ENCODE measurements at regions not wholly inside any gene's neighbourhood (a gene's known extent, or its start where the extent isn't known, plus 50 kb on each side); places are given as distances from the start of the nearest gene placed in this dataset.

DNA sequence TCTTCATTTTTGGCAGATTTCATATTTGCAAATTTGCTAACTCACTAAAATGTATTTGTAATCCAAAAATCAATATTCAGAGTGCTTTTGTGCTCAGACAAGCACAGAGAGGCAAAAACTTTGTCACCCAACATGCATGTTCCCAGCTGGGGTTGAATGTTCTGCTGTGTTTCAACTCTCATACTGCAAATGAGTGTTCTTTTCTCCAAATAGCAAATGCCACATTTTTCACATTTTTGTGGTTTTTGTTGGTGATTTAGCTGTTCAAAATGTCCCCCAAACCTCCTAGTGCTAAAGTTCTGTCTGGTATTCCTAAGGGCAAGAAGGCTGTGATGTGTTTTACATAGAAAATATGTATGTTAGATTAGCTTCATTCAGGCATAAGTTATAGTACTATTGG lies 87.3 kb upstream of the PCSK5 start:
- TF ChIP-seq, protein P1, sequence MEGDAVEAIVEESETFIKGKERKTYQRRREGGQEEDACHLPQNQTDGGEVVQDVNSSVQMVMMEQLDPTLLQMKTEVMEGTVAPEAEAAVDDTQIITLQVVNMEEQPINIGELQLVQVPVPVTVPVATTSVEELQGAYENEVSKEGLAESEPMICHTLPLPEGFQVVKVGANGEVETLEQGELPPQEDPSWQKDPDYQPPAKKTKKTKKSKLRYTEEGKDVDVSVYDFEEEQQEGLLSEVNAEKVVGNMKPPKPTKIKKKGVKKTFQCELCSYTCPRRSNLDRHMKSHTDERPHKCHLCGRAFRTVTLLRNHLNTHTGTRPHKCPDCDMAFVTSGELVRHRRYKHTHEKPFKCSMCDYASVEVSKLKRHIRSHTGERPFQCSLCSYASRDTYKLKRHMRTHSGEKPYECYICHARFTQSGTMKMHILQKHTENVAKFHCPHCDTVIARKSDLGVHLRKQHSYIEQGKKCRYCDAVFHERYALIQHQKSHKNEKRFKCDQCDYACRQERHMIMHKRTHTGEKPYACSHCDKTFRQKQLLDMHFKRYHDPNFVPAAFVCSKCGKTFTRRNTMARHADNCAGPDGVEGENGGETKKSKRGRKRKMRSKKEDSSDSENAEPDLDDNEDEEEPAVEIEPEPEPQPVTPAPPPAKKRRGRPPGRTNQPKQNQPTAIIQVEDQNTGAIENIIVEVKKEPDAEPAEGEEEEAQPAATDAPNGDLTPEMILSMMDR (conservative IDR thresholded peaks at IDR 0.05; ENCODE audit: low read length): no peak
- TF ChIP-seq EZH2phosphoT487 (IDR thresholded peaks at IDR 0.05; ENCODE audit: borderline replicate concordance): no peak

Data from Loucy (cell line).